ENCODE measurements at regions not wholly inside any gene's neighbourhood (a gene's known extent, or its start where the extent isn't known, plus 50 kb on each side); places are given as distances from the start of the nearest gene placed in this dataset.
A peak's percentile ranks its signal among the peaks of the same experiment; 100 is the strongest.

DNA sequence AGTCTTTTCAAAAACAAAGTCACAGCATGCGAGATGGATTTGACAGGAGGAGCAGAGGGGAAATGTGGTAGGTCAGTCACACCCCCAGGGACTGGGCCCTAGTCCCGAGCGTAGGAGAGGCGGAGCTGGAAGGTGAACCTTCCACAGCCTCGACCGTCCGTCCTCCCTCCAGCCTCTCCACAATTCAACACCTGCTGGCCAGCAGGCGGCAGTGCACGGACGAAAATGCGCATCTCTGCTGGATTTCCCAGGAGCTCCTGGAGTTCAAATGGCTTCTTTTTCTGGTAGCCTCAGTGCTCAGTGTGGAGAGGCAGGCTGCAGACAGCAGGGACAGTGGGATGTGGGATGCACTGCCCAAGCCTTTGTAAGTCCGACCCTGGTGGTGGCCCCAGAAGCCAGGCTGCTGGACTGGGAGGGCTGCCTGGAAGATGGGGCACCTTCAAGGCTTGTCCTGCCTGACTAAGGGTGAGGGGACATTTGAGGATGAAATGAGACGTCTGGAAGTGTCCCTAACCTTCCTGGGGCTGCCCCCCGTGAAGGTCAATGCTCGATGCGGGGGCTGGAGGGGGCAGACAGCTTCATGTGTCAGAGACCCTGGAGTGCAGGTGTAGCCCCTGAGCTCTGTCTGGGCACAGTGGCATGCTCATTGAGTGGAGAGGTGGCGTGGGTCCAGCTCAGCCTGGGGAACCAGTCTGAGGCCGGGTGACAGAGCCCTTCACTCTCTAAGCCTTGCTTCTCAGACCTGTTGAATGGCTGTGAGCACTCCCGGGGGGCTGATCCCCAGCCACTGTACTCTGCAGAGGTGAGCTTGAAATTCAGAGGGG is 189.5 kb downstream of the TFCP2L1 start:
- peak in 1 of 2 experiments; percentile 17 for DNase-seq (ENCODE audit: low read depth in 2 of 2)

DNA sequence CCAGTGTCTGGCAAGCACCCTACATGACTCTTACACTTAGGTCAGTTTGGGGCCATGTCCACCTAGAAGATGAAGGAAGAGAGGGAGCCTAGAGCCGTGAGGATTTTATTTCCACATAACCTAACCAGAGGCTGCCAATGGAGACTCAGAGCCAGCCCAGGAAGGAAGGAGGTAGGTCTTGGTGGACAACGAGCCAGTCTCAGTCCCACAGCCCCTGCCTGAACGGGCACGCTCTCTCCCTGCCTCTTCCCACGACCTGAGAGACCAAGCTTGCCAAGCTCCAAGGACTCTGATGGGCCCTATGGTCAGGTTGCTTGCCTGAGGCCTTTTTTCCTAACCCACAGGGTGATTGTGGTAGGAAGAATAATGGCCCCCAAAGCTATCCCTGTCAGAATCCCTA is 188.4 kb downstream of the TFCP2L1 start:
- DNase-seq (ENCODE audit: low read depth in 2 of 2), result no peak

DNA sequence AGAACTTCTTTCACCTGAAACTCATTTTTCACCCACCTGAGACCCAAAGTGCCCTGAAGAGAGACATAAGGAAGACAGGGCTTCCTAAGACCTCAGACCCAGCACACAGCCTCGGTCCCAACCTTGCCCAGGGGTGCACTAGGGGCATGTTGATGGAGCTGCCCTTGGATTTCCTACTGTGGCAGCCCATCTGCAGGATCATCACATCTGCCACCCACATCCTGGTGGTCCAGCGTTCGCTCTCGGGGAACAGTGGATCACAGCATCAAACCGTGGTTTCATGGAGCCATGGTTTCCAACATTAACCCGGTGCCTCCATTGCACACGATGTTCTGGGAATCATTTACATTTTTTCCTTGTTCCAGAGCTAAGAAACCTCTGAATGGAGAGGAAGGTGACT is 186.4 kb downstream of the TFCP2L1 start:
- no peak for DNase-seq (ENCODE audit: low read depth in 2 of 2)

DNA sequence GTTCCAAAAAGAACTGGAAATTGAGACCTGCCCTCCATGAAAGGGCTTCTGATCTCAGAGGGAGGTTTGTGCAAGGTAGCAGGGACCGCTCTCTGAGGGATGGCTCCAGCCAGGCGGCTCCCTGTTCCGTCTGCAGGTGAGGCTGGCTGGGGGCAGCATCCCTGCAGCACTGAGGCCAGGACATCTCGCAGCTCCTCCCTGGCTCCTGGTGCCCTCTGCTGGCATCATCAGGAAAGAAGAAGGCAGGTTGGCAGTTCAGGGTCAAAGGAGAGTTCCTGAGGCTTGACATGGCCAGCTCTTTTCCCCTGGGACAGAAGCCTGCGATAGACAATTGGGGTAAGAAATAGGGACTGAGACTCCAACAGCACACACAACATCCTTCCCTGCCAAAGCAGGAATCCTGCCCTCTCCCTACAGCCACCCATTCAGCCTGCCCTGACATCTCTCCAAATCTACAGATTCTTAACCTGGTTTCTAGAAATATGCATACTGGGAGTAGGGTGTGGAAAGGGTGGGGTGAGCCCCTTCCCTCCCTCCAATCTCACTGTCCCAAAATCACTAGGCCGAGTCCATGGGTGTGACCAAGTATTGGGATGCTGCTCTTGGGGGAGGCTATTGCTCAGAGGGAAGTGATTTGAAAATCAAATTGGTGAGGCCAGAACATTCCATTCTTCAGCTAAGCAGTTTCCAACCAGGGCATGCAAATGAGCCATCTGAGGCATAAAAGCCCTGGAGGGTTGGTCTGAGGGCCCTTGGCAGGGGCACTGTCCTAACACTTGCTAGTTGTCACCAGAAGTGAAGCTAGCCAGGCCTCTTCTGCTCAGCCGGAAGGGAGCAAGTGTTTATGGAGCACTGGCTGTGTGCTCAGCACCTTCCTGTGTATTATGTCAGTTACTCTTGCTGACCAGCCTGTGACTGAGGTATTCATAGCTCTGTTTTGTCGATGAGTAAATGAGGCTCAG is 185.4 kb downstream of the TFCP2L1 start:
- no peak for DNase-seq (ENCODE audit: low read depth in 2 of 2)

DNA sequence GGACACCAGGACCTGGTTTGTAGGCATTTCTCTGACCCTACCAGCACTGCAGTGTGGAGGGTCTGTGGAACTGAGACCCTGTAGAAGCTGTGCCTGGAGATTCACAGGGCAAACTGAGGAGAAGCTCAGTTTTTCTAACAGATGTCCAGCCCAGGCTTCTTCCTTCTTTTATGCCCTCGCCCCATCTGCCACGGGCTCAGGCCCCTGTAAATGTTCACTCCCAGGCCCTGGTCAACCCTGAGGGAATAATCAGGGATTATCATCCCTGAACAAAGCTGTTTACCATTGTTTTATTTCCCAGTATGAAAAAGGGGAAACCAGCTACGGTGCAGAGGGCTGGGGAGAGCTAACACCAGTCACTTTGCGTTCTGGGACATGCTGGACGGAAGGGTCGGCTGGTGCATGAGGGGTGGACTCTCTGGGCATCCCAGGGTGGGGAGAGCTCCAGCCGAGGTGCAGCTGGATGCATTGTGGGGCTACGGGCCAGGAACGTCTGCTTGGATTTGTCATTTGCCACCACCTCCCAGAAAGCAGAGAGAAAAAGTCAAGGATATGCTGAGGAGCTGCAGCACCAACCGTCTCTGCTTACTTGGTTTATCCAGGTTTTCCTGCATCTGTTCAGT is 183.8 kb downstream of the TFCP2L1 start:
- no peak for DNase-seq (ENCODE audit: low read depth in 2 of 2)

DNA sequence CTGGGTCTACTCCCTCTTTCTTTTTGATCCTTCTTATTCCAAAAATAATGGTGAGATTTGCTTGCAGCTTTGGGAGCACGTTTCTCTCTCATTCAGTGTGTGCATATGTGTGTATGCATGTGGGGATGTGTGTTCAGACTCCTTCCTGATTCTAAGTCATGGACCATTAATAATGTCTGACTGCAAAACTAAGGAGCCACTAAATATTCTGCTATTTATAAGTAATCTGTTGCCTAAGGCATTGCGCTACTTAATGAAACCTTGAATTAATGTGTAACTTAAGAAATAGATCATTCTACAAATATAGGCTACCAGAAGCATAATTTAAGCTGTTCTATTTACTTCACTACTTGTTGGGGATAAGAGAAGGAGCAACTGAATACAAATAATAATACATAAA is 182.1 kb downstream of the TFCP2L1 start:
- no peak for DNase-seq (ENCODE audit: low read depth in 2 of 2)

DNA sequence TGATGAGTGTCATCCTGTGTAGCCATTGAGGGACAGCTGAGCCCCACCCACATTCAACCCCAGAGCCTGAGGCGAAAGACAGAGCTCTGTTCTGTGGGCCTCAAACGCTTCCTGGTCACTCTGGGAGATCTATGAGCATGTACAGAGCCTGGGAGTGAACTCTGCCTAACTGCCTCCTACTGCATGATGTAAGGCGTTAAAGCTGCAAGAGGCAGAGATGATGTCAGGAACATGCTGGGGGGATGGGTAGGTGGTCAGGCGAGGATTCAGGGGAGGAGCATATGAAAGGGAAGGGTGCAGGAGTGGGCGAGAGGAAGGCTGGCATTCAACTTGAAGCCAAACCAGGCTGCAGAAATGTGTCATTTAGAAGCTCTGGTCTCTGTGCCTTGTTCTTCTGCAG is 181.0 kb downstream of the TFCP2L1 start:
- DNase-seq (ENCODE audit: low read depth in 2 of 2), result no peak

DNA sequence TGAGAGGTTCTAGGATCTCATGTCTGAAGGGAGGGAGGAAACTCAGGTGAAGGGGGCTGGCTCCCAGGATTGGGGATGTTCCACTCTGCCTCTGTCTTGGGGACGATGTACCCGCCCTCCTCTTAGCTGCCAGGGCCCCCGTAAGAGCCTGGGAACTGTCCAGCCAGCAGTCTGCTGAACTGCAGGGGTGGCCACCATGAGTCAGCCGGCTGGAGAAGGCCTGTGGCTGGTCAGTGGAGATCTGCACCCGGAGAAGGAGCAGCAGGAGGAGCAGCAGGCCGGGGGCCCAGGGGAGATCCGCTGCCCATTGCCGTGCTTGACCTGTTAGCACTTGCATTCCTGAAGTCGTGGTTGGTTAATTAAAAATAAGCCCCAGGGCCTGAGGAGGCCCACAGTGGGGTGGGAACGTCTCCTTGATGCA is 180.3 kb downstream of the TFCP2L1 start:
- no peak for DNase-seq (ENCODE audit: low read depth in 2 of 2)

DNA sequence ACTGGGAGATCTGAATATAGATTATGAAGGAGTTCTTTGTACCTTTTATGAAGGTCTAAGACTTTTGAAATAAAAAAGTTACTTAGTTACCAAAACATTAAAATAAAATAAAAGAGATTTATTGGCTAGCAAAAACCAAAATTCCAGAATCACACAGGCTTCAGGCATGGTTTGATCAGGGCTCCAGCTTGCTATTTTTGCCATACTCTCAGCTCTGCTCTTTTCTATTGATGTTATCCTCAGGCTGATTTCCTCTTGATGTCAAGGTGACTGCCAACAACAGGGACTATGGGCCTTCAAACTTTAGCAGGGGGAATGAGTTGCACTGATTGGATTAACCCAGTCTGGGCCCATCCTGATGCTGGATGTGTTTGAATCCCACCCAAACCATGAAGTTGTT is 174.1 kb downstream of the TFCP2L1 start:
- no peak for DNase-seq (ENCODE audit: low read depth in 2 of 2)

DNA sequence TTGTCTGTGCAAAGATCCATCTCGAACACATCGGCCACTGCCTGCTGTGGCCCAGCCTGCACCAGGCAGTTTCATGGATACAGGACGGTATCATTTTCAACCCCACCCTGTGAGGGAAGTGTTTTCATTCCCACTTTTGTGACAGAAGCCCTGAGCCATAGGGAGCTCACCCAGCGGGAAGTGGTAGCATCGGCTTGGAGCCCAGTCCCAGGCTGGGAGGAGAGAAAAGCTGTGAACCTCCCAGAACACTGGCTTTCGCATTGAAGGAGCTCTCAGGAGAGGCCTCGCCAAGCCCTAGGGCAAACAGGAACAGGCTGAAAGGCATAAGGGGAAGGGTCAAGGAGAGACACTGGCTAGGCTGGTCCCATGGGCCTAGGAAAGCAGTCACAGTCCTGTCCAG is 166.1 kb downstream of the TFCP2L1 start:
- DNase-seq (ENCODE audit: low read depth in 2 of 2), result no peak

DNA sequence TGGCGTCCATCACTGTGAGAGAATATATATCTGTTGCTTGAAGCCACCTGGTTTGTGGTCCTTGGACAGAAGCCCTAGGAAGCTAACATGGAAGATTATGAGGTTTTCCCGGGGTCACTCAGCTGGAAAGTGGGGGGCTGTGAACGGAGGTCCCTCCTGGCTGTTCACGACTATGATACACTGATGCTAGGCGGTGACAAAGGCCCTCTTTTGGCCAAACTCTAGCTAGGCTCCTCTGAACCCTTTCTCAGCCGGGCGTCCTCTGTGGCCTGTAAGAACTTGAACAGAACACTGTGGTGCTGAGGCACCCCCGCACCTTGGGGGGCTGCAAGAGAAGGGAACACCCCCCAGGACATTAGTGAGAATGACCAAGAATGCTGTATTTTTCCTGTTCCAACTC is 164.6 kb downstream of the TFCP2L1 start:
- no peak for DNase-seq (ENCODE audit: low read depth in 2 of 2)

DNA sequence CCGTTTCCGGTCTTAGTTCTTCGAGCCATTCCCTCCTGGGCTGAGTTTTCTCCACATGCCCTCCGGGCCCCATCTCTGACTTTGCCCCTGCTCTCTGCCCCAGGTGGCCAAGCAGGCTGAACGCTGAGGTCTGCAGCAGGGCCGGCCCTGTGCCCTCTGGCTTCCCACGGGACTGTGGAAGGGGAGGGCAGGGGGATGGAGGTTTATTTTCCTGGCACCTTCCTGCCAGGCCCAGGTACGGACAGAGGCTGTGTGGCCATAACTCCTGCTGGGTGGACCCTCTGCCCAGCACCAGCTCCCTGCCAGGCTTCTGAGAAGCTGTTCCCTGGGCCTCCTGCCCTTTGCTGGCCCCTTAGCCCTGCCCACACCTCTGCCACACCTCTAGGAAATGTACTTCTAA is 164.0 kb downstream of the TFCP2L1 start:
- DNase-seq (ENCODE audit: low read depth in 2 of 2), result no peak

DNA sequence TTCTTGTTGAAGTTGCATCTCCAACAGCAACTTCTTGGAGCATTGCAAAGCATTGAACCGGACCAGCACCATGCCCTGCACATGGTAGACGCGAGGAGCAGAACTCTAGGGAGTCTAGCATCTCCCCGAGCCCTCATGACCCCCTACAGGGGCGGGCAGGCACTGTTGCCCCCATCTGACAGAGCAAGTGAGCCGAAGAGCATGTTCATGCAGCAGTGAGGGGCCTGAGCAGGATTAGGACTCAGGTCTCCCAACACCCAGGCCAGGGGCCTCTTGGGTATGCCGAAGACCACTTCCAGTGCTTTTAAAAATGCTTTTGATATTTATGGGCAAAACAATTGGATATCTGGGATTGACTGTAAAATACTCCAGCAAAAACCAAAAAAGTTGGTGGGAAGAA is 163.3 kb downstream of the TFCP2L1 start:
- DNase-seq (ENCODE audit: low read depth in 2 of 2), result no peak

DNA sequence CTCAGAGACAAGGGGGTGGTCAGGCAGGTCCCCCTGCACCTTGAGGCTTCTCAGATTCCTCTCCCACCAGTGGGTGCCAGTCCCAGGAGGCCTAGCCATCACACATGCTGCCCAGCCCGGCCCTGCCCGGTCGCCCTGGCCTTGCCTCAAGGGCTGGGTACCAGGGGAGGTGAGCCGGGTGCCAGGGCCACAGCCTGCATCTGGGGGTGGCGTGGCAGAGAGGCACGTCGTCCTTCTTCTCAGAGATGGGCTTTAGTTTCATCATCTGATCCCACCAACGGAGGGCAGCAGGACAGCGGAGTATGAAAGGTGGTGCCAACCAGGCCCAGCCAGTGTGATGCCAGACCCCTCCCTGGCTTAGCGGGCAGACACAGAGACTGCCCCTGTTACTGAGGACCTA is 161.7 kb downstream of the TFCP2L1 start:
- DNase-seq (ENCODE audit: low read depth in 2 of 2), result no peak

DNA sequence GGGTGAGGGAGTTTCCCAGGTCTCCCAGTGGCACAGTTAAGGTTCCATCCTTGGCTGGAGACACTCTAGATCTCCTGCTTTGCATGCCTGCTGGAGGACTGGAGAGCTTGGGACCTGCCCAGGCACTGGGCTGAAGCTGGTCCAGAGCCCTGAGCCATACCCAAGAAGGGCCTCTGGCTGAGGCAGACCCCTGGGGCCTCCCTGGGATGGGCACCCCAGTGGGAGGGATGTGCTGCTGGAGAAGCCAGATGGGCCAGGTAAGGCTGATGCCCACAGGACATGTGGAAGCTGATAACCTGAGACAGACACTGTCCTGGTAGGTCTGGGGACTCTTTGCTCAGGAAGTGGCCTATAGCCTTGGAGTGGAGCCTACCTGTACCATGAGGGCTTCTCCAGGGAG is 160.7 kb downstream of the TFCP2L1 start:
- no peak for DNase-seq (ENCODE audit: low read depth in 2 of 2)

DNA sequence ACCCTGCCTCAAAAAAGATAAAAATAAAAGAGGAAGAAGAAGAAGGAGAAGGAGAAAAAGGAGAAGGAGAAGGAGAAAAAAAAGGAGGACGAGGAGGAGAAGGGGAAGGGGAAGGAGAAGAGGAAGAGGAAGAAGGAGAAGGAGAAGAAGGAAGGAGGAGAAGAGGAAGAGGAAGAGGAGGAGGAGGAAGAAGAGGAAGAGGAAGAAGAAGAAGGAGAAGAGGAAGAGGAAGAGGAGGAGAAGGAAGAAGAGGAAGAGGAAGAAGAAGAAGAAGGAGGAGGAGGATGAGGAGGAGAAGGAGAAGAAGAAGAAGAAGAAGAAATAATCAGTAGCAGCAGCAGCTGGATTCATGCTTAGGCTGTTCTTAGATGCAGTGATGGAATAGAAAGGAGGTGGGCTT is 159.7 kb downstream of the TFCP2L1 start:
- DNase-seq (ENCODE audit: low read depth in 2 of 2), result no peak

DNA sequence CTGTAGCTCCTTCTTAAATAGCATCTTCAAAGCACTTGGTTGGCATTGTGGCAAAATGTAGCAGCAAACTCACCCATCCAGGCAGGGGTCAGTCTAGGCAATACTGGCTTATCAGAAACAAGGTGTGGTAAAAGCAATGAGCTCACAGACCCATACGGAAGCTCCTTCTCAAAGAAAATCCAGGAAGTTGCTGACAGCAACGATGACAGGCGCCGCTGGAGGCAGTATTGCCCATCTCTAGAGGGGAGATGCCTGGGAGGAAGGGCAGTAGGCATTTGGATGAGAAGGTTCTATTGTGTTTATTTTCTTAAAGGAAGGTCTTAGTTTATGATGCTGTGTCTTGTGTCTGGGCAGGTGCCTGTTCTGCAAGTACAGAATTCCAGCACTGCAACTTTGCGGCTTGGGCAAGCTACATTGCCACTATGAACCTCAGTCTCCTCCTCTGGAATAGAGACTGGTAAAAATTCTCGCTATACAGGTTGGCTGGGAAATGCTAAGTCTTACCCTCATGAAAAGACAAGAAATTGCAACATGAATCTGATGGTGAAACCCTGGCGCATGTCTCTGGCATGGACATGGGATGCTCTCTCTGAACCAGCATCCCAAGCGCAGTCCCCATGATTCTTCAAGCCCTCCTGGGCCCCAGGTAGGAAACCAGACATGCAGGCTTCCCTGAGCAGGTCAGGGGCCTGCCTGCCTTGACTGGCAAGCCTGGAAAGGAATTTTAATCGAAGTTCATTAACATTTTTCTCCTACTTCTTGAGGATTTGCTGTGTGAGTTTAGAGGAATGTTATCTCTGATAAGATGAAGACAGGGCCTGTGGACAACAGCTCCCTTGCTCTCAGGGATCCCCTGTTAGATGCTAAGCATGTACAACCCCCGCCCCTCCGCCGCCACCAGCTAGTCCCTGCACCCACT is 156.0 kb downstream of the TFCP2L1 start:
- no peak for DNase-seq (ENCODE audit: low read depth in 2 of 2)

DNA sequence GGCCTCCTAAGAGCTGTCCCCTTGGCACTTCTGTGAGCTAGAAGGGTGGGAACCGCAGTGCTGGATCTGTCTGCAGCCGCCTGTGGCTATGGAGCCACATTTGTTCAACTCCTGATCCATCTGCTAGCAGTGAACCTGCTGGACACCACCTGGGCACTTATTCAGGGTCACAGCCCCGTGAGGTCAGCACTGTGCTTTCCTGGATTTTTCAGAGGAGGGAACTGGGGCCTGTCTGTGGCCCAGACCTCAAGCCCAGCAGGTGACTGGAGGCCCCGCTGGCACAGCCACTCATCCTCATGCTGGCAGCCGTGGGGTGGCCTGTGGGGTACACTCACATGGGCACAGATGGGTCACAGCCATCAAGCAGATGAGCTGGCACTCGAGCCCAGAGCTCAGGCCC is 155.3 kb downstream of the TFCP2L1 start:
- no peak for DNase-seq (ENCODE audit: low read depth in 2 of 2)

DNA sequence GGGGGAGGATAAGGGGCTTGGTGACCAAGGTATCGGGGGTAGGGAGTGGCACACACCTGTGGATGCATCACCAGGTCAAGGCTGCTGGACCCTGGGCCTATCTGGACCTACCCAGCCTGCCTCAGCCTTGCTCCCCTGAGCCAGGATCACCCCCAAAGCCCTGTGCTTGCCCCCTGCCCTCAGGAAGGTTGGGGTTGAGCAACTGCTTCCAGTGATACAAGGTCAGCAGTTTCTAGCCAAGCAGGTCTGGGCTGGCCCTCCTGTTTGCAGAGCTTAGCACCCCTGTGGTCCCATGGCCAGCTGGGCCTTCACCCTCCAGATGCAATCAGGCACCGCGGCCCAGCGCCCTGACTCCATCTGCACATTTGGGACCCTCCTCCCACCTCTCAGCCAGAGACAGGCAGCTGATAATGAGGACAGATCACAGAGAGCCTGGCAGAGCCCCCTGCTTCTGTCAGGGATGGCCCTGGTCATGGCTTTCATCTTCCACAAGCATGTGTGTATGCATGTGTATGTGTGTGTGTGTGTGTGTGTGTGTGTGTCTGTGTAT is 154.6 kb downstream of the TFCP2L1 start:
- DNase-seq (ENCODE audit: low read depth in 2 of 2), result no peak

DNA sequence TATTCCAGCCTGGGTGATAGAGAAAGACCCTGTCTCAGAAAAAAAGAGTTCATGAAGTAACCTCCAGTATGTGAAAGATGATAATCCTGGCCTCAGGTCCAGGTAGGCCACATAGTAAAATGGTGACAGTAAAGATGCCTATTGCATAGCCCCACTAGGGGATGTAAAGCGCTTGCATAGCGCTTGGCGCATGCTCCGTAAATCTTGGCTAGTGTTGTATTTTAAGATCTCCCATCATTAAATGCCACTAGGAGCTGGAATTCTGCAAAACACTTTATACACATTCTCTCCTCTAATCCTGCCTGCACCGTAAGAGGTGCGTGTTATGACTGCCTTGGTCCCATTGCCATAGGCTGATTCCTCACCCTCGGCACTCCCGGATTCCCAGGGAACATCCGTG is 153.6 kb downstream of the TFCP2L1 start:
- DNase-seq (ENCODE audit: low read depth in 2 of 2), result no peak
